DND-41 (cell line): ENCODE measurements at regions not wholly inside any gene's neighbourhood (a gene's known extent, or its start where the extent isn't known, plus 50 kb on each side); places are given as distances from the start of the nearest gene placed in this dataset.

Experiments
- ATAC-seq: fragments of 200-7000 bp; cut with Tn5 transposase; 3 replicates; pipeline ENCODE4 v1.9.1; 2021; ENCODE audit warnings: low read depth; ENCODE audit not compliant: insufficient read depth
- DNase-seq: peaks from one replicate; pipeline ENCODE4 v3.0.0-alpha.2; 2020
- H2AFZ ChIP-seq: 2 replicates; pipeline ENCODE4 v1.6.0; 2012; ENCODE audit warnings: low read depth, low read length
- H3K27ac ChIP-seq: 2 replicates; pipeline ENCODE4 v1.5.1; 2012; ENCODE audit warnings: low read length, inconsistent platforms
- H3K27me3 ChIP-seq: fragments of 200-600 bp; sonication (generic); 2 replicates; pipeline ENCODE4 v1.6.0; 2012; ENCODE audit warnings: low read length, mild to moderate bottlenecking, inconsistent platforms; ENCODE audit not compliant: insufficient read depth, poor library complexity
- H3K36me3 ChIP-seq: 2 replicates; pipeline ENCODE4 v1.5.1; 2012; ENCODE audit warnings: low read length, inconsistent platforms; ENCODE audit not compliant: insufficient read depth
- H3K4me1 ChIP-seq: 2 replicates; pipeline ENCODE4 v1.5.1; 2012; ENCODE audit warnings: mild to moderate bottlenecking, low read length; ENCODE audit not compliant: insufficient read depth
- H3K4me2 ChIP-seq: 2 replicates; pipeline ENCODE4 v1.6.0; 2012; ENCODE audit warnings: mild to moderate bottlenecking, moderate library complexity, low read length, inconsistent platforms; ENCODE audit not compliant: insufficient read depth
- H3K4me3 ChIP-seq, 2 experiments: fragments of 200-600 bp in 1 of 2; shearing (Covaris generic) in 1 of 2; 2 replicates each; pipeline ENCODE4 v1.5.1; 2012 to 2016; ENCODE audit warnings: inconsistent platforms in 2 of 2, low read length in 2 of 2, mild to moderate bottlenecking in 2 of 2, low read depth in 1 of 2, moderate library complexity in 1 of 2
- H3K79me2 ChIP-seq: 2 replicates; pipeline ENCODE4 v1.6.0; 2012; ENCODE audit warnings: low read length, inconsistent platforms; ENCODE audit not compliant: insufficient read depth
- H3K9ac ChIP-seq: 2 replicates; pipeline ENCODE4 v1.6.0; 2012; ENCODE audit warnings: low read depth, mild to moderate bottlenecking, inconsistent platforms, low read length, moderate library complexity
- H3K9me3 ChIP-seq: 2 replicates; pipeline ENCODE4 v1.5.1; 2012; ENCODE audit warnings: low read length, moderate library complexity, mild to moderate bottlenecking, inconsistent platforms; ENCODE audit not compliant: insufficient read depth, severe bottlenecking
- H4K20me1 ChIP-seq: 2 replicates; pipeline ENCODE4 v1.6.0; 2012; ENCODE audit warnings: low read length; ENCODE audit not compliant: insufficient read depth
- EZH2 ChIP-seq: IDR thresholded peaks from 3 replicates; pipeline ENCODE4 v1.6.1; 2012; ENCODE audit warnings: borderline replicate concordance, low read depth, mild to moderate bottlenecking, moderate library complexity, low read length, inconsistent platforms; ENCODE audit not compliant: severe bottlenecking
- TF ChIP-seq, protein P1 (sequence below): IDR thresholded peaks from 2 replicates; pipeline ENCODE4 v1.5.1; 2012; ENCODE audit warnings: borderline replicate concordance, low read length, moderate library complexity, mild to moderate bottlenecking; ENCODE audit not compliant: poor library complexity, severe bottlenecking; ENCODE audit errors: extremely low read depth

- H3K27me3 ChIP-seq: no peaks in the 10 kb centered on the region
- no peak for DNase-seq
- no peaks in the 10 kb centered on the region for H4K20me1 ChIP-seq
- H3K27ac ChIP-seq: no peak overlapping the region
- TF ChIP-seq EZH2: no peak
- TF ChIP-seq, protein P1, sequence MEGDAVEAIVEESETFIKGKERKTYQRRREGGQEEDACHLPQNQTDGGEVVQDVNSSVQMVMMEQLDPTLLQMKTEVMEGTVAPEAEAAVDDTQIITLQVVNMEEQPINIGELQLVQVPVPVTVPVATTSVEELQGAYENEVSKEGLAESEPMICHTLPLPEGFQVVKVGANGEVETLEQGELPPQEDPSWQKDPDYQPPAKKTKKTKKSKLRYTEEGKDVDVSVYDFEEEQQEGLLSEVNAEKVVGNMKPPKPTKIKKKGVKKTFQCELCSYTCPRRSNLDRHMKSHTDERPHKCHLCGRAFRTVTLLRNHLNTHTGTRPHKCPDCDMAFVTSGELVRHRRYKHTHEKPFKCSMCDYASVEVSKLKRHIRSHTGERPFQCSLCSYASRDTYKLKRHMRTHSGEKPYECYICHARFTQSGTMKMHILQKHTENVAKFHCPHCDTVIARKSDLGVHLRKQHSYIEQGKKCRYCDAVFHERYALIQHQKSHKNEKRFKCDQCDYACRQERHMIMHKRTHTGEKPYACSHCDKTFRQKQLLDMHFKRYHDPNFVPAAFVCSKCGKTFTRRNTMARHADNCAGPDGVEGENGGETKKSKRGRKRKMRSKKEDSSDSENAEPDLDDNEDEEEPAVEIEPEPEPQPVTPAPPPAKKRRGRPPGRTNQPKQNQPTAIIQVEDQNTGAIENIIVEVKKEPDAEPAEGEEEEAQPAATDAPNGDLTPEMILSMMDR: no peak
- no peaks in the 10 kb centered on the region for H3K79me2 ChIP-seq
- H3K4me2 ChIP-seq: no peak overlapping the region
- no peaks in the 10 kb centered on the region for H3K36me3 ChIP-seq
- H3K4me1 ChIP-seq: peaks cover 25% of the 10 kb centered on the region
- no peak overlapping the region for H3K9ac ChIP-seq
- H3K4me3 ChIP-seq: no peak overlapping the region
- no peak overlapping the region for H2AFZ ChIP-seq
- ATAC-seq: no peak
- no peaks in the 10 kb centered on the region for H3K9me3 ChIP-seq
Observed at GRCh38 chr18:26639149-26639548, 90.8 kb upstream of the KCTD1 start.

GRCh38 chr18:26637983-26638382, 89.6 kb upstream of the KCTD1 start:
- Histone ChIP-seq H3K9ac (no peak overlapping the region), H3K4me2 (no peak overlapping the region), H3K79me2 (no peaks in the 10 kb centered on the region), H3K9me3 (no peaks in the 10 kb centered on the region), H3K27me3 (no peaks in the 10 kb centered on the region), H3K27ac (no peak overlapping the region), H4K20me1 (no peaks in the 10 kb centered on the region), H3K4me3 (no peak overlapping the region), H2AFZ (no peak overlapping the region), H3K4me1 (peaks cover 25% of the 10 kb centered on the region), H3K36me3 (no peaks in the 10 kb centered on the region)
- ATAC-seq: no peak
- TF ChIP-seq, protein P1: no peak
- no peak for TF ChIP-seq EZH2
- no peak for DNase-seq

DNA sequence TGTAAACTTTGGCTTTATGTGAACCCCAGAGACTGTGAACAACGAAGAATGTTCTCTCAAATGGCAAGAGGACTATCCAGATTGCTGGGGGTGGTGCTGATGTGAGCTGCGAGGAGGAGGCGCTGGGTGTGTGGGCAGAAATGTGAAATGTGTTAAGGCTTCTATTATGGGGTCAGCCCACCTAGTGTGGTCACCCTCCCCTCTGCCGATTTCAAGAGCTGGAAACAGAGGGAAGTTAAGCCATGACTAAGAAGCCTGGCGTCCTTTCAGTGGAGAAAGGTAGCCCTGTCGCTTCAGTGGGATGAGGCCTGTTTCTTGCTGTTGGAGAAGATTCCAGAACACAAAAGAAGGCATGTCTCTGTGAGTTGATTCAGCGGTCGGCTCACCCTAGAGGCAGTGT, 89.0 kb upstream of the KCTD1 start:
- TF ChIP-seq, protein P1: no peak
- no peak for TF ChIP-seq EZH2
- no peak overlapping the region for H3K4me2 ChIP-seq
- H3K79me2 ChIP-seq: no peaks in the 10 kb centered on the region
- H3K4me1 ChIP-seq: peaks cover 25% of the 10 kb centered on the region
- ATAC-seq (no peak), DNase-seq (no peak)
- no peaks in the 10 kb centered on the region for H3K9me3 ChIP-seq
- H3K36me3 ChIP-seq: no peaks in the 10 kb centered on the region
- no peak overlapping the region for H2AFZ ChIP-seq
- no peak overlapping the region for H3K4me3 ChIP-seq
- no peaks in the 10 kb centered on the region for H3K27me3 ChIP-seq
- H3K27ac ChIP-seq: no peak overlapping the region
- no peaks in the 10 kb centered on the region for H4K20me1 ChIP-seq
- H3K9ac ChIP-seq: no peak overlapping the region

DNA sequence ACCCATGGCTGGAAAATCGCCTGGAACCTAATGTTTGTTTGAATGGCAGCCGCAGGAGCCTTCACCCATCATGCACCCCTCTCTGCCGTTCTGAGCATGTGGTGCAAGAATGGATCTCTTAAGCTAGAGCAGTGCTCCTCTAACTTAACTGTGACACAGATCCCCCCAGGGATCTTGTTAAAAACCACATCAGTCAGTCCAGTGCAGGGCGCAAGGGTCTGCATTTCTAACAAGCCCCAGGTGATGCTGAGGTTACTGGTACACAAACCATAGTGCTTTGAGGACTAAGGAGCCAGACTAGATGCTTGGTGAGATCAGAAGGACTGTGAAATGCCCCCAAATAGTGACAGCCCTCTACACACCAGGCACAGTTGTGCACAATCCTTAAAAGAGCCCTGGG, 87.1 kb upstream of the KCTD1 start:
- TF ChIP-seq, protein P1: no peak
- no peak for TF ChIP-seq EZH2
- peak overlapping the region; percentile 47 for H3K4me2 ChIP-seq
- ATAC-seq: peak; percentile 95

More for the DNA sequence above, 87.1 kb upstream of the KCTD1 start:
- Histone ChIP-seq H3K4me3 (peak overlapping the region in 1 of 2 experiments; percentile 10; a peak in 2 of 4 replicates), H2AFZ (peak overlapping the region; percentile 4; the same call in 1 of the 2 replicates), H3K79me2 (no peaks in the 10 kb centered on the region), H3K36me3 (no peaks in the 10 kb centered on the region), H3K9ac (0 out of 2 replicates have a peak overlapping the region, but pooled peaks have one; percentile 15), H4K20me1 (no peaks in the 10 kb centered on the region), H3K27ac (peak overlapping the region; percentile 57), H3K27me3 (no peaks in the 10 kb centered on the region), H3K4me1 (peaks cover 25% of the 10 kb centered on the region), H3K9me3 (no peaks in the 10 kb centered on the region)
- peak; percentile 86 for DNase-seq
